Gastroesophageal sphincter (tissue), 3 donors: ENCODE measurements at regions not wholly inside any gene's neighbourhood (a gene's known extent, or its start where the extent isn't known, plus 50 kb on each side); places are given as distances from the start of the nearest gene placed in this dataset.

Source experiments
- EP300 ChIP-seq: sonication (generic); formaldehyde crosslinking; IDR thresholded peaks from one replicate; pipeline ENCODE4 v1.6.1; 2017; ENCODE audit warnings: antibody characterized with exemption, mild to moderate bottlenecking
- TF ChIP-seq, protein P1 (sequence below), 4 experiments: fragments of 200-600 bp in 2 of 4; fragments of 450-650 bp in 2 of 4; sonication (generic) in 1 of 4; IDR thresholded peaks; one replicate each; pipeline ENCODE4 v1.5.1; 2017 to 2019; ENCODE audit warnings: antibody characterized with exemption in 4 of 4, mild to moderate bottlenecking in 2 of 4, moderate library complexity in 2 of 4

DNA sequence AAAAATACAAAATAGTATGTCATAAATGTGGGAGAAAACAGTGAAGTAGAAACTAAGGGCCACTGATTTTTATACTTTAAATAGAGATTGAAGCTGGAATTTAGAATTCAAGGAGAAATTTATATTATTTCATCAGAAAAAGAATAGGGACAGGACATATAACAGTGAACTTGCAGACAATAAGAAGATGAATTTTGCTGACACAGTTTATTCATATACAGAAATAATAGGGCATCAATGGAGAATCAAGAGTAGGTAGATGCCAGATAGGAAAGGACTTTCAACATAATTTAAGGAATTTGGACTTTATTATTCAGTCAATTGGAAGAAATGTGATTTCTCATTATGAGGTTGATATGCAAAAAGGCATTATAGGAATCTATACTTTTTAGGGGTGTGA, 118.9 kb upstream of the HNMT start:
- TF ChIP-seq EP300: no peak
- TF ChIP-seq, protein P1, sequence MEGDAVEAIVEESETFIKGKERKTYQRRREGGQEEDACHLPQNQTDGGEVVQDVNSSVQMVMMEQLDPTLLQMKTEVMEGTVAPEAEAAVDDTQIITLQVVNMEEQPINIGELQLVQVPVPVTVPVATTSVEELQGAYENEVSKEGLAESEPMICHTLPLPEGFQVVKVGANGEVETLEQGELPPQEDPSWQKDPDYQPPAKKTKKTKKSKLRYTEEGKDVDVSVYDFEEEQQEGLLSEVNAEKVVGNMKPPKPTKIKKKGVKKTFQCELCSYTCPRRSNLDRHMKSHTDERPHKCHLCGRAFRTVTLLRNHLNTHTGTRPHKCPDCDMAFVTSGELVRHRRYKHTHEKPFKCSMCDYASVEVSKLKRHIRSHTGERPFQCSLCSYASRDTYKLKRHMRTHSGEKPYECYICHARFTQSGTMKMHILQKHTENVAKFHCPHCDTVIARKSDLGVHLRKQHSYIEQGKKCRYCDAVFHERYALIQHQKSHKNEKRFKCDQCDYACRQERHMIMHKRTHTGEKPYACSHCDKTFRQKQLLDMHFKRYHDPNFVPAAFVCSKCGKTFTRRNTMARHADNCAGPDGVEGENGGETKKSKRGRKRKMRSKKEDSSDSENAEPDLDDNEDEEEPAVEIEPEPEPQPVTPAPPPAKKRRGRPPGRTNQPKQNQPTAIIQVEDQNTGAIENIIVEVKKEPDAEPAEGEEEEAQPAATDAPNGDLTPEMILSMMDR (IDR thresholded peaks at IDR 0.05): no peak
